HL-60/S4 treated with phorbol 12-myristate 13-acetate at 8.2 ng/mL for 4 days and 3 days (cell line): ENCODE measurements at regions not wholly inside any gene's neighbourhood (a gene's known extent, or its start where the extent isn't known, plus 50 kb on each side); places are given as distances from the start of the nearest gene placed in this dataset.

ENCODE experiments used
- in situ Hi-C: fragments of 300-500 bp; cut with MboI; formaldehyde crosslinking; loops from 2 replicates; pipeline ENCODE4 v1.15.0; 2022; ENCODE audit warnings: low sequenced_read_pairs

DNA sequence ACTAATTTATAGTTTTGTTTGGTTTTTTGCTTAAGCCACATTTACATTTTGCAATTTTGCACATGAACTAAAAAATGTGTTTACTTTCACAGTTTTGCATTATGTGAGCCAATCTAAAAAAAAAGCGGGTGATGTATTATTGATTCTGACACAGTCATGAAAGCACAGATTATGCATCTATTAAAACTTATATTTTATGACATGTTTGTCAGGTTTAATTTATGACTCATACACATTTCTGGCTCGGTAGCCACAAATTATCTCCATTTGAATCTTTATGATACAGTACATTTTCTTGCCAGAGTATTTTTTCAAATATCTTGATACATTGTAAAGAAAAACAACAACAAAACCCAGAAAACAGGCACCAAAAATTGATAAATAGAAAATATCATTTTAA, 280.4 kb upstream of the GRIP1 start:
- in situ Hi-C loops = no loop called here

- in situ Hi-C loops = no loop called here
Observed at GRCh38 chr12:66960006-66960405, 281.1 kb upstream of the GRIP1 start.

GRCh38 chr12:66960704-66961690, 282.1 kb upstream of the GRIP1 start:
- in situ Hi-C loops = no loop called here

DNA sequence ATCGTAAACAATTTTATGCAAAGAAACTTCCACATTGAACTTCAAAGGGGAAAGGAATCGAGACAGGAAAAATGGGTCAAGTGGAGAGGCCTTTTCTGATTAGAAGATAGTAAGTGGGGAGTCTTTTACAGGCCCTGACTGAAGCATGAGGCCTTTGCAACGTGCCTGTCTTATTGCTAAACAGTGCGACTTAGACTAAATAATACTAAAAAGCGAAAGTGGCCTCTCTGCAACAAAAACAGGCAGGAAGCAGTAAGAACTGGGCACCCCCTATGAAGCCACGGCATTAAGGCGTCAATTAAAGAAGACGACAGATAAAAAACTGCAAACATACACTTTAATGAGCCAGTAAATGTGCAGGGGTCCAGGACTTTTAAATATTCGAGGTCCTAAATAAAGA, 283.4 kb upstream of the GRIP1 start:
- in situ Hi-C loops = no loop called here

- in situ Hi-C loops = no loop called here
Observed at GRCh38 chr12:66963901-66964300, 285.0 kb upstream of the GRIP1 start.

GRCh38 chr12:66964629-66965028, 285.8 kb upstream of the GRIP1 start:
- in situ Hi-C loops = no loop called here

DNA sequence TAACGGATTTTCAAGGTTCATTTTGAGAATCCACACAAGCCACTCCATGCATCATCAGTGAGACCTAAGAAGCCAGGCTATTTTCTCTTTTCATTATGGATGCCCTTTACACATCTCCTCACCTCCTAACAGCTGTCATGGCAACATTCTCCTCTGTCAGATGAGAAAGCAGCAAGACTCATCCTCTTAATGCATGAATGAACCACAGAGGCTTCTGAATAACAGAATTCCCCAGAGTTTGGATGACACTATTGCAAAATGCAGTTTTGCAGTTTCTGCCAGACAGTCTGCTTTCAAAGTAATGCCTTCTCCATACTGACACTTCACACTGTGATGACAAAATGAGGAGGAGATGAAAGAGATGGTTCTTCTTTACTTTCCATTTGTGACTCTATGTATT, 286.7 kb upstream of the GRIP1 start:
- in situ Hi-C loops = no loop called here

DNA sequence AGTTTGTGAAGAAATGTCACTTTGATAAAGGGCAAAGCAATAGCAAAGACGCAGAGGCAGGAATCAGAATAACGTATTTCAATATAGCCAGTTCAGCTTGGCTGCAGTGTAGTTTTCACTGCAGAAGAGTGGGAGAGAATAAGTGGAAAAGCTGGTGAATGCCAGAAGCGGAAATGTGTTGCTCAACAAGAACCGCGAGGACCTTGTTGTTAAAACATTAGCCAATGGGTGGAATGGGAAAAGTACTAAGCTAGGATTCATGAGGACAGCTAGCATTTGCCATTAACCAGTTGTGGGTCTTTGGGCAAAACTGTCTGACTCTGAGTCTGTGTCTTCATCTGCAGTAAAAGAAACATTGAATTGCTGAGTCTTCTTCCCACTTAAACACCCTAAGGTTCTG, 292.9 kb upstream of the GRIP1 start:
- in situ Hi-C loops = no loop called here

DNA sequence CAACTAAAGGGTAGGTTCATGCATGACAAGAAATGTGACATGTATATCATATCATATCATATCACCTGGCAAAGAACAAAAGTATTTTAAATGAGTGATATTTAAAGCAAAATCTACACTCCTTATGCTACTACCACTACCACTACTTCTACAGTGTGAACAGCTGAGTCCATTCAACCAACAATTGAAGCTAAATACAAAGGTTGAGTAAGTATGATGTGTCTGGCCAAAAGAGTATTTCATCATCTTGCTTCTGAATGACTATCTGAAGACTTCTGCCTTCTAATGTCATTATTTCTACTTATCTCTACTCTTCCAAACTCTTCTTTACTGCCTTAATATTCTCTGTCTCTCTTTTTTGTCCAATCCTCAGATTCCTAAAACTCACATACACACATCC, 292.6 kb upstream of the CAND1 start:
- in situ Hi-C loops = no loop called here

DNA sequence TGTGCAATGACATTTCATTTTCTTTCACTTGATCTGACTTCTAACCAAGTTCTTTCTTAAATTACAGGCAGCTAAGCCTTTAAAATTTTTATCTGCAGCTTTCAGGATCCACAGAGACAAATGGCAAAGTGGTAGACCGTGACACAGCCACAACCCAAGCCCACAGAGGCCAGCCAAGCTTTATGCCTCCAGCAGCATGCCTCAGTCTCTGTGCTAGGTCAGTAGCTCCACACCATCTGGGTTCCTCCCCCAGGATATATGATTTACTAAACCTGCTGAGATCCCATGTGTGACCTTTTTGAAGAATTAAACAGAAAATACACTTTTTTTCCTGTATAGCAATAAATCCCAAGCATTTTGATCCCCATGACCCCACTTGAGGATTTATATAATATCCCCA, 290.4 kb upstream of the CAND1 start:
- in situ Hi-C loops = no loop called here

DNA sequence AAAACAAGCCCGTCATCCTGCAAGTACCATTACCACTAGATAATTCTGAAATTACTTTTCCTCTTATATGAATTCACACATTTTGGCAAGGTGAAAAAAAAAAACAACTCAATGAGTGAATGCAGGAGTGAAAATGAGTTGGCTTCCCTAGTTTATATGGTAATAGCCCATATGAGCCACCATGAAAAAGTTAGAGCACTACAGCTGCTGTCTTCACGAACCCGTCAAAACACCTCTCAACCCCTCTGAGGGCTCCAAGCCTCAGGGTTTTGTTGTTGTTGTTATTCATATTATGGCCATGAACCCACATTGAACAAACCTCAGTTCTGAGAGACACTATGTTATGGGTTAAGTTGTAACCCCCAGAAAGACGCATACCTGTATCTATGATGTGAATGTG, 289.9 kb upstream of the CAND1 start:
- in situ Hi-C loops = no loop called here

- in situ Hi-C loops = no loop called here
Observed at GRCh38 chr12:66984077-66984476, 285.1 kb upstream of the CAND1 start.

- in situ Hi-C loops = no loop called here
Observed at GRCh38 chr12:66984962-66985361, 284.2 kb upstream of the CAND1 start.

DNA sequence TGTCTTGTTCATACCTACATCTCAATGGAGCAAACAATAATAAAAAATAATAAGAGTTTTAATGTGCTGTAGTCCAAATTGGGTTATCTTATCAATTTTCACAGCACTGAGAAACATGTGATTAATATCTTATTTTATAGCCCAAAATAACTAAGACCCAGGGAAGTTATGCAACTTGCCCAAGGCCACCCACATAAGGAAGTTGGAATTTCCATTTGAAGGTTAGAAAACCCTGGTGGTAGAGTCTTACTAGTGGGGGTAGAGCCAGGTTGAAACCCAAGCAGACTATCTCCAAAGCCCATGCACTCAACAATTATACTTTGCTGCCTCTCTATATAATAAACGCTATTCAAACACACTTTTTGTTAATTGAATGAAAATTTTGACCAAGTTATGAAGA, 270.0 kb upstream of the CAND1 start:
- in situ Hi-C loops = no loop called here

DNA sequence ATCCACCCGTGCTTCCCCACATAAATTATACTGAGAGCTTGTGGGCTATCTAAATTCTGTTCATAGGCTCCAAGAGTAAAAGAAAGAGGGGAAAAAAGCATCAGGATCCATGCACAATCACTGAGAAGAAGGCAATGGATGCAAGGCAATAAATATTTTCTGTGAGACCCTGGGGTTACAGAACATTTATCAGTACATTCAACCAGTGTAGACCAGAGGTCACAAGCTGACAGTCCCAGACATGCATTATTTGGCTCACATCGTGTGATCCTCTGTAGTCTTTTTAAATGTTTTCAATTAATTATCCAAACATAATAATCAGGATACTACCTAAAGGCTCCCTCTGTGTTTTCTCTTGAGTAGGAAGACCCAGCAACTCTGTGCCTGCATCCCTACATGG, 267.9 kb upstream of the CAND1 start:
- in situ Hi-C loops = no loop called here

- in situ Hi-C loops = no loop called here
Observed at GRCh38 chr12:67002720-67003119, 266.4 kb upstream of the CAND1 start.

GRCh38 chr12:67006610-67007009, 262.5 kb upstream of the CAND1 start:
- in situ Hi-C loops = no loop called here

DNA sequence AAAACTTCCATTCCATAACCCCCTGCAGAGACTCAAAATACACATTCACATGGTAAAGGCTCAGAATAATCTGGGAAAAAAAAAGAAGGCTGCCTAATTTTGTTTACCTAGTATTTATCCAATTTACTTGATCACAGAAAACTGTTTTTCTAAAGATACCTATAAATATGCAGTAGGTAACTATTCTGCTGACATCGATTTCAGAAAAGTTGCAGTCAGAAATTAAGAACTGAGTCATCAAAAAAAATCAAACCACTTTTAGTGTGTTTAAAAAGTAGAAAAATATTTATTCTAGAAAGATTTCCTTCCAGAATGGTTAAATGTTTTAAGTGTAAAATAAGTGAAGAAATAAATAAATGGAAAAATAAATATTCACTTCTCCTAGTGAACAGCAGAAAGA, 254.5 kb upstream of the CAND1 start:
- in situ Hi-C loops = no loop called here

- in situ Hi-C loops = no loop called here
Observed at GRCh38 chr12:67018105-67018504, 251.1 kb upstream of the CAND1 start.

DNA sequence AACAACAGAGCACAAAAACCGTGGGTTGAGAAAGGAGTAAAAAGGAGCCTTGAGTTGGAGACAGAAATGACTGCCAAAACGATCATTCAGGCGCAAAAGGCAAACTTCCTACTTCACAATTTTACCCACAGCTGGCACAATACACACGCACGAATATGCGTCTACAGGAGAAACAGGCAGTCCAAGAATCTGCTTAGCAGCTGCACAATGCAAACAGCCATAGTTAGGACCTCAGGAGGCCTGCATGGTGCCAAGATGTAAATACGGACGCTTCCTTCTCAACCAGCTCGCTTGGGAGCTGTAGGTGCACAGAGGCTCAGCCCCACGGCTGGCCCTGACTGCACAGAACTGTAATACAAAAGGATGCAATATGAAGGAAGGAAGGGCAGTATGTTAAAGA, 250.1 kb upstream of the CAND1 start:
- in situ Hi-C loops = no loop called here

- in situ Hi-C loops = no loop called here
Observed at GRCh38 chr12:67025543-67026114, 243.5 kb upstream of the CAND1 start.

DNA sequence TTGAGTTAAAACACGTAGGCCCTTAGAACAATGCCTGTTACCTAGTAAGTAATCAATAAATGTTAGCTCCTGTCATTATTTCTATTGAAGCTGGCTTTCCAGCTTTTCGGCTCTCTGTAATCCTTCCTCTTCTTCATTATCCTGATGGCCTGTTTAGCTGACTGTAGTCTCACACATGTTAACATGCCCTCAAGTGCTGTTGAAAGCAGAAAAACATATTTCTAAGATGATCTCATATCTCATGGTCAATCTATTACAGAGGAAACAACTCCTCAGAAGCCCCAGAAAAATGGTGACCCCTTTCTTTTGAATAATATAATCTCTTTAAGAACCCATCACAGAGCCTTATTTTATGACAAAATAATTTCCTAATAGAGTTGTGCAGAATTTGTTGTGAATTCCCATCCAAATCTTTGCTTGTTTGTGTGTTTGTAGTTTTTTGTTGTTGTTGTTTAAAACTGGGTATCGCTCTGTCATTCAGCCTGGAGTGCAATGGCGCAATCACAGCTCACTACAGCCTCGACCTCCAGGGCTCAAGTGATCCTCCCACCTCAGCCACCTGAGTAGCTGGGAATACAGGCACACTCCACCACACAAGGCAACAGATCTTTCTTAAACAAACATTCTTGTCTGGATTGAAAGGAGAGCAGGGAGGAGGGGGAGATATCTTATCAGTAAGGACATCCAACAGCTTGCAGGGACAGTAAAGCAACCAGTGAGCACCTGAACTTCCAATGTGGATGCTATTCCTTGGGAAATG, 242.5 kb upstream of the CAND1 start:
- in situ Hi-C loops = no loop called here
